HG02678 (cell line): ENCODE measurements at regions not wholly inside any gene's neighbourhood (a gene's known extent, or its start where the extent isn't known, plus 50 kb on each side); places are given as distances from the start of the nearest gene placed in this dataset.

ENCODE experiments used
- ATAC-seq: cut with Tn5 transposase; IDR thresholded peaks from one replicate; pipeline ENCODE4 v1.9.1; 2021; ENCODE audit warnings: mild to moderate bottlenecking, moderate library complexity; ENCODE audit not compliant: unreplicated experiment

- ATAC-seq: no peak
Measured at GRCh38 chr13:105957769-105958438, 577.6 kb downstream of the EFNB2 start.

- ATAC-seq: no peak
Measured at GRCh38 chr13:105956921-105957320, 578.5 kb downstream of the EFNB2 start.

- no peak for ATAC-seq
Measured at GRCh38 chr13:105952973-105953290, 582.5 kb downstream of the EFNB2 start.

GRCh38 chr13:105952233-105952972, 583.1 kb downstream of the EFNB2 start:
- ATAC-seq: no peak

GRCh38 chr13:105948143-105948542, 587.3 kb downstream of the EFNB2 start:
- no peak for ATAC-seq

GRCh38 chr13:105940882-105941281, 594.6 kb downstream of the EFNB2 start:
- ATAC-seq: no peak

- no peak for ATAC-seq
Measured at GRCh38 chr13:105937451-105937850, 598.0 kb downstream of the EFNB2 start.

GRCh38 chr13:105936816-105937215, 598.6 kb downstream of the EFNB2 start:
- no peak for ATAC-seq

GRCh38 chr13:105929505-105929904, 606.0 kb downstream of the EFNB2 start:
- no peak for ATAC-seq

- ATAC-seq: no peak
Measured at GRCh38 chr13:105928901-105929300, 606.6 kb downstream of the EFNB2 start.

GRCh38 chr13:105928048-105928447, 607.4 kb downstream of the EFNB2 start:
- no peak for ATAC-seq

GRCh38 chr13:105925496-105925895, 610.0 kb downstream of the EFNB2 start:
- ATAC-seq: no peak

- no peak for ATAC-seq
Measured at GRCh38 chr13:105921711-105922110, 613.8 kb downstream of the EFNB2 start.

GRCh38 chr13:105920370-105920769, 615.1 kb downstream of the EFNB2 start:
- ATAC-seq: no peak

GRCh38 chr13:105918842-105919741, 616.4 kb downstream of the EFNB2 start:
- no peak for ATAC-seq

GRCh38 chr13:105915146-105915850, 620.2 kb downstream of the EFNB2 start:
- ATAC-seq: no peak

- no peak for ATAC-seq
Measured at GRCh38 chr13:105914291-105915036, 621.0 kb downstream of the EFNB2 start.

- no peak for ATAC-seq
Measured at GRCh38 chr13:105908586-105908985, 626.9 kb downstream of the EFNB2 start.

GRCh38 chr13:105907319-105908019, 628.0 kb downstream of the EFNB2 start:
- no peak for ATAC-seq

GRCh38 chr13:105906746-105907145, 628.7 kb downstream of the EFNB2 start:
- no peak for ATAC-seq
